ENCODE measurements at regions not wholly inside any gene's neighbourhood (a gene's known extent, or its start where the extent isn't known, plus 50 kb on each side); places are given as distances from the start of the nearest gene placed in this dataset.

DNA sequence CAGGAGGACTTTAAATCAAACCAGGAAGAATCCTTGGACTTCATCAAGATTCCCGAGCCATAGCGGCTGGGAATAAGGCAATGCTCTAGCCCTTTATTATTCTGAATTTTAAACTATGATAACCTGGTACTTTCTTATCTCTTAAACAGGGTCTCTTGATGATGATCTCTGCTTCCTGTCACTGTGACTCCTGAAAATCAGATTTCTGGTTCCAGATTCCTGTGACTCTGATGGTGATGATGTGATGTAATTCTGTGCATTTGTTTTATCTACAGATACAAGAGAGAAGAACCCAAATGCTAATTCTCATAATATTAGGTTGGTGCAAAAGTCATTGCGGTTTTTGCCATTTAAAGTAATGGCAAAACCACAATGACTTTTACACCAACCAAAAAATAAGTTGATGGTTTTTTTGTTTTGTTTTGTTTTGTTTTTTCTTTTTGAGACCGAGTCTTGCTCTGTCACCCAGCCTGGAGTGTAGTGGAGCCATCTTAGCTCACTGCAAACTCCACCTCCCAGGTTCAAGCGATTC lies 116.3 kb upstream of the CREB1 start:
- TF ChIP-seq, protein P1, sequence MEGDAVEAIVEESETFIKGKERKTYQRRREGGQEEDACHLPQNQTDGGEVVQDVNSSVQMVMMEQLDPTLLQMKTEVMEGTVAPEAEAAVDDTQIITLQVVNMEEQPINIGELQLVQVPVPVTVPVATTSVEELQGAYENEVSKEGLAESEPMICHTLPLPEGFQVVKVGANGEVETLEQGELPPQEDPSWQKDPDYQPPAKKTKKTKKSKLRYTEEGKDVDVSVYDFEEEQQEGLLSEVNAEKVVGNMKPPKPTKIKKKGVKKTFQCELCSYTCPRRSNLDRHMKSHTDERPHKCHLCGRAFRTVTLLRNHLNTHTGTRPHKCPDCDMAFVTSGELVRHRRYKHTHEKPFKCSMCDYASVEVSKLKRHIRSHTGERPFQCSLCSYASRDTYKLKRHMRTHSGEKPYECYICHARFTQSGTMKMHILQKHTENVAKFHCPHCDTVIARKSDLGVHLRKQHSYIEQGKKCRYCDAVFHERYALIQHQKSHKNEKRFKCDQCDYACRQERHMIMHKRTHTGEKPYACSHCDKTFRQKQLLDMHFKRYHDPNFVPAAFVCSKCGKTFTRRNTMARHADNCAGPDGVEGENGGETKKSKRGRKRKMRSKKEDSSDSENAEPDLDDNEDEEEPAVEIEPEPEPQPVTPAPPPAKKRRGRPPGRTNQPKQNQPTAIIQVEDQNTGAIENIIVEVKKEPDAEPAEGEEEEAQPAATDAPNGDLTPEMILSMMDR (IDR thresholded peaks at IDR 0.05; ENCODE audit: low read depth, low read length, missing control alignments), result no peak
- no peak overlapping the region for H3K4me3 ChIP-seq (replicated peaks; ENCODE audit: low read depth, low read length)
- DNase-seq (ENCODE audit: extremely low read depth, low read depth), result no peak

DNA sequence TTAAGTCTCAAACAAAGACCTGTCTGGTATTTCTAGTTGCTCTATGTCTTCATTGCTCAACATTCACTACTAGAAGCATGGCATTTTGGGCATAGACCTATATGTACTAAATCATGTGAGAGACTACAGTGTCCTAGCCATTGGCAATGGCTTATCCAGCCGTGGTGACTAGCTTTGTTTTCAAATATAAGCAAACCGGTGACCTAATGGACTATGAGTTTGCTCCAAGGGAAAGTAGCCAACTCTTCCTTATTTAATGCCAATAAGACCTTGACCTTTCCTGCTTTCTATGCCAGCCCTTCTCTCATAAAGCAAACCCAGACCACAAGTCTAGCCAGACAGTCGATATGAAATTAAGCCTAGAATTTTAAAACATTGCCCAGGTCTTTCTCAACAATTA lies 113.7 kb upstream of the CREB1 start:
- H3K4me3 ChIP-seq (replicated peaks; ENCODE audit: low read depth, low read length), result no peak overlapping the region
- TF ChIP-seq, protein P1 (IDR thresholded peaks at IDR 0.05; ENCODE audit: low read depth, low read length, missing control alignments), result no peak
- DNase-seq (ENCODE audit: extremely low read depth, low read depth), result no peak

DNA sequence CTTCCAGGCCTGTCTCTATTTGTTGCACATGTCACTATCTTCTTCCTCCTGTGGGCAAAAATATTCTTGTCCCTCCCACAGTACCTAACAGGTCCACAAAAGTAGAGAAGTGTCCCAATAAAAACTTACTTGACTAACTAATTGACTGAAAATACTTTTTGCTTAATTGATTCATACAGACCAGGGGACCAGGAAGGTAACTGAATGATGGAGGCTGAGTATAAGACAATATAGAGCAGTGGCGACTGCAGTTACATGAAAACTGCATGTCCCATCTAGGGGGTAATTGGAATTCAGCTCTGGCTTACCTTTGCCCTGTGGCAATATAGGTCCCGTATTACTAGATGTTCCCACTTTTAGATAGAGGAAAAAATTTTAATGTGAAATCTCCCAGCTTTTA lies 112.9 kb upstream of the CREB1 start:
- no peak overlapping the region for H3K4me3 ChIP-seq (replicated peaks; ENCODE audit: low read depth, low read length)
- no peak for DNase-seq (ENCODE audit: extremely low read depth, low read depth)
- TF ChIP-seq, protein P1 (IDR thresholded peaks at IDR 0.05; ENCODE audit: low read depth, low read length, missing control alignments), result no peak

DNA sequence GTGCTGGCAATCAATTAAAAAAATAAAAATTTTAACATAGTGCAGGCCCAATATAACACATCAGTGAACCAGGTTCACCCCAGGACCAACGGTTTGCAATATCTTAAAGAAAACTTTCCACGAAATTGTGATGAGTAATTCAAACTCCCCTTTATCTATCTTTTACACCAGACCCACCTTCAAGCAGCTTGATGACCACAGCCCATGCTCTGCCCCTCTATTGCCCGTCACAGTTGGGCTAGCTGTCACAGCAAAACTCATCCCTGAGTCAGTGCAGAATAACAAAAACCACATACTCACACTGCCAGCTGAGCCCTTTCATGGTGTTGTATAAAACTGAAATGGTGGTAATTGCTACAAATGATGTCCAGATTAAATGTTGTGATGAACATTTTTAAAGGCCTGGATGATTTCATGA lies 112.5 kb upstream of the CREB1 start:
- H3K4me3 ChIP-seq (replicated peaks; ENCODE audit: low read depth, low read length), result no peak overlapping the region
- TF ChIP-seq, protein P1 (IDR thresholded peaks at IDR 0.05; ENCODE audit: low read depth, low read length, missing control alignments), result no peak
- no peak for DNase-seq (ENCODE audit: extremely low read depth, low read depth)

DNA sequence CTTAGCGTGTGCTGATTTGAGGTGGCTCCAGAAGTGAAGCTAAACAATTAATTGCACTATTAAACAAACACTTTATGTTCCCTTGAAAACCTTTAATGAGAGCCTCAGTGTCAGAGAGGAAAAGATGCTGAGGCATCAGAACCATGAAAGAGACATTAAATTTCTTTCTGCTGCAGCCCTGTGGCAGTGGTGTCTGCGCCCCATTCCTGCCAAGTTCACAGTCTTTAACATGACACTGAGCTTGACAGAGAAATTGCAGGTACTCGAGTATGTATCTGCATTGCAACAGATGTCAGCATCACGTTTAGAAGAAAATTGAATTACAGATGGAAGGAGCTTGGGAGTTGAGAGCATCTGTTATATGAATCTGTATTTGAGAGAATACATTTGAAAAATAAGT lies 111.3 kb upstream of the CREB1 start:
- no peak overlapping the region for H3K4me3 ChIP-seq (replicated peaks; ENCODE audit: low read depth, low read length)
- TF ChIP-seq, protein P1 (IDR thresholded peaks at IDR 0.05; ENCODE audit: low read depth, low read length, missing control alignments), result no peak
- DNase-seq (ENCODE audit: extremely low read depth, low read depth), result no peak

DNA sequence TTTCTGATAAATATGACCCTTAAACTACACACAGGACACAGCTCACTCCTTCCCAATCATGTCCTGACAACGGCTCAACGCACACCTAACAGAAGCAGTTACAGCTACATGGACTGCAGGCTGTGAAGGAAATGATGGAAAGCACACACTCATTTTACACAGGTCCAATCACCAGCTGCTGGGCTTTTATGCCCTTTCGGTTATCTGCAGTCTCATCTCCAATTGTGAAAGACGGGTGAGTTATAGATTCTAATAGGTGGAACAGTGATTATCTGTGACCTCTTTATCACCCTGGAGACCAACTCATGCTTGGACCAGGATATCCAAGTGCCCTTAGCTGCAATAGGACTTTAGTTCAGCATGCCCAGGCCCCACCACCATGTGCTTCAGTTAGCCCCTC lies 110.4 kb upstream of the CREB1 start:
- no peak overlapping the region for H3K4me3 ChIP-seq (replicated peaks; ENCODE audit: low read depth, low read length)
- no peak for DNase-seq (ENCODE audit: extremely low read depth, low read depth)
- TF ChIP-seq, protein P1 (IDR thresholded peaks at IDR 0.05; ENCODE audit: low read depth, low read length, missing control alignments), result no peak

DNA sequence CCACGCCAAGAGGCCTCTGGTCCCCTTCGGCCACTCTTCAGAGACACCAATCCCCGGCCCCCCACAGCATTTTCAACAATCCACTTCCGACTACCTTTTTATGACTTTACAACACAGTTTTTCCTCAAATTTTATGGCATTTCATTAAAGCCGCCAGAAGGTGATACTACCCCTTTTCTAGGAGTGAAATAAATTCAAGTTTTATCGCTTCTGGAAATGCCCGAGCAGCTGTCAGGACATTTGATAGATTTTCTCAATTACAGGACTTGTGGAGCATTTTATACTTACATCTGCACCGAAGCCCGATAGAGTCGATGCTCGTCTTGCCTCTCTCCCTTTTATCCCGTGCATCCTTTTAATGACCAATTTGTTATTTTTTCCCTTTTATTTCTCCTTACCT lies 108.1 kb upstream of the CREB1 start:
- no peak for DNase-seq (ENCODE audit: extremely low read depth, low read depth)
- TF ChIP-seq, protein P1 (IDR thresholded peaks at IDR 0.05; ENCODE audit: low read depth, low read length, missing control alignments), result no peak
- no peak overlapping the region for H3K4me3 ChIP-seq (replicated peaks; ENCODE audit: low read depth, low read length)

Data from HFF-Myc (cell line).